ENCODE measurements at regions not wholly inside any gene's neighbourhood (a gene's known extent, or its start where the extent isn't known, plus 50 kb on each side); places are given as distances from the start of the nearest gene placed in this dataset.

DNA sequence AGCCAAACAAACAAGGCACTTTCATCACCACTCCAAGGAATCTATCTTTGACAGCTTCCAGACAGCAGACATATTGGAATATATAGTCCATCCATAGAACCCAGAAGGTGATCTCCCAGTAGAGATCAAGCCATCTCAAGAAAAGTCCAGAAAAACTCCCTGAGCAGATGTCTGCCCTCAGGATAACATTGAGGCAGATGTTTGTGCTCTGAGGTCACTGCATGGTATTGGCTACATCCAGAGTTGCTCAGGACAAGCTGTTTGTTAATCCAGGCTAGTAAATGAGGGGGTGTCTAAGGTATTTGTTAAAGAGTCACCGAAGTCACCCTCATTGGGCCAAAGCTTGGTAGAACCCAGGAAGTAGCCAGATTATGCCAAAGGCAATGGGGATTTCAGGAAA is 556.3 kb upstream of the KLF4 start:
- 0 out of 2 replicates have a peak overlapping the region, but pooled peaks have one; percentile 28 for H2BK120ac ChIP-seq (ENCODE audit: low read depth, low read length)
- no peak overlapping the region for H3K4me2 ChIP-seq (ENCODE audit: low read depth, low read length)
- H3K9me1 ChIP-seq (ENCODE audit: insufficient read depth, low read length) = peaks cover 16% of the 10 kb centered on the region
- no peak overlapping the region for H2BK15ac ChIP-seq (ENCODE audit: low read depth, low read length)
- no TSS peak for BruUV-seq (replicated peaks)
- no peak overlapping the region for H2AK9ac ChIP-seq (replicated peaks; ENCODE audit: low read depth, low read length, poor library complexity)
- no peak overlapping the region for H2AFZ ChIP-seq (replicated peaks; ENCODE audit: low read length, poor library complexity)
- H4K91ac ChIP-seq (ENCODE audit: insufficient read depth, low read depth, low read length) = no peak overlapping the region; the same call in 1 of the 2 replicates
- H3K36me3 ChIP-seq (ENCODE audit: control insufficient read depth, insufficient read depth, low read length) = no peaks in the 10 kb centered on the region
- H3K27ac ChIP-seq (ENCODE audit: insufficient read depth, low read length) = no peak overlapping the region
- H3K9ac ChIP-seq (ENCODE audit: low read depth, low read length) = no peak overlapping the region
- H3K14ac ChIP-seq (replicated peaks; ENCODE audit: low read depth, low read length) = no peak overlapping the region; the same call in 1 of the 2 replicates
- H3K79me1 ChIP-seq (ENCODE audit: low read depth in 1 of 2, low read length in 2 of 2) = no peaks in the 10 kb centered on the region
- no peak for TF ChIP-seq NFE2L2 (IDR thresholded peaks at IDR 0.05; ENCODE audit: low read depth, low read length)
- TF ChIP-seq MXI1 (IDR thresholded peaks at IDR 0.05; ENCODE audit: borderline replicate concordance, low read depth, low read length) = no peak
- no peak for TF ChIP-seq USF2 (IDR thresholded peaks at IDR 0.05; ENCODE audit: low read depth, low read length)
- TF ChIP-seq CHD1 (IDR thresholded peaks at IDR 0.05; ENCODE audit: low read depth, low read length) = no peak
- no peak for TF ChIP-seq RAD21 (IDR thresholded peaks at IDR 0.05; ENCODE audit: low read length)
- no peak for TF ChIP-seq RFX5 (IDR thresholded peaks at IDR 0.05; ENCODE audit: low read depth, low read length)
- TF ChIP-seq CEBPB (IDR thresholded peaks at IDR 0.05; ENCODE audit: low read depth, low read length) = no peak
- no peak for TF ChIP-seq POLR2A (IDR thresholded peaks at IDR 0.05; ENCODE audit: low read depth, low read length)
- H3K4me1 ChIP-seq (ENCODE audit: control insufficient read depth, insufficient read depth, low read length) = peaks cover 20% of the 10 kb centered on the region
- H2AK5ac ChIP-seq (ENCODE audit: low read depth, low read length) = no peak overlapping the region
- in situ Hi-C loops (cut with MboI; ENCODE audit: low sequenced_read_pairs) (loop anchor here (10.0 kb wide), 1 partner anchor 311 kb away; no protein-coding TSS in a partner anchor), dilution Hi-C loops (cut with HindIII; ENCODE audit: low sequenced_read_pairs, unreplicated experiment) (no loop called here), intact Hi-C loops (cut with micrococcal nuclease) (no loop called here)
- no peak overlapping the region for H2BK5ac ChIP-seq (ENCODE audit: low read depth, low read length, poor library complexity, severe bottlenecking)
- no peak overlapping the region; the same call in 1 of the 2 replicates for H2BK20ac ChIP-seq (ENCODE audit: low read depth, low read length)
- H3K9me3 ChIP-seq (ENCODE audit: control insufficient read depth, insufficient read depth, low read length) = no peaks in the 10 kb centered on the region; the same call in 1 of the 2 replicates
- no peaks in the 10 kb centered on the region for H4K20me1 ChIP-seq (ENCODE audit: insufficient read depth, low read length)
- CTCF ChIA-PET = interaction anchor here (0.6 kb wide), 1 partner anchor 280 kb away, joined by 4 read pairs; no protein-coding TSS in a partner anchor
- DNase-seq (no peak), ATAC-seq (ENCODE audit: low read depth) (no peak)
- H3K4me3 ChIP-seq (ENCODE audit: insufficient read depth, low read depth, low read length) = no peak overlapping the region
- H3K23ac ChIP-seq (ENCODE audit: low read depth, low read length) = no peak overlapping the region
- H4K8ac ChIP-seq (ENCODE audit: low read depth in 2 of 2, low read length in 2 of 2) = no peak overlapping the region
- H3K27me3 ChIP-seq (ENCODE audit: control insufficient read depth, insufficient read depth, low read length) = no peaks in the 10 kb centered on the region
- H3K56ac ChIP-seq (ENCODE audit: extremely low read depth, insufficient read depth, low read length) = no peak overlapping the region
- H3K18ac ChIP-seq (ENCODE audit: low read depth, low read length) = no peak overlapping the region
- no peak overlapping the region for H4K5ac ChIP-seq (ENCODE audit: low read depth, low read length)
- H3K4ac ChIP-seq (ENCODE audit: low read depth, low read length) = 0 out of 2 replicates have a peak overlapping the region, but pooled peaks have one; percentile 16
- POLR2A ChIA-PET (ENCODE audit: unreplicated experiment) = no interaction called here
- WGBS, 2 experiments (ENCODE audit: extremely low coverage in 2 of 2, insufficient read length in 1 of 2) = no CpG with 5 or more reads among the region's 1 CpG
